Activated CD4-positive, alpha-beta T cell treated with anti-CD3 and anti-CD28 coated beads, Interleukin-2, Interleukin-6, amounts not matched to agents 100 ng/mL and 50 ng/mL, durations not matched to agents 16 hours and 8 hours (primary cell): ENCODE measurements at regions not wholly inside any gene's neighbourhood (a gene's known extent, or its start where the extent isn't known, plus 50 kb on each side); places are given as distances from the start of the nearest gene placed in this dataset.
"Not testable (repeated sequence)": the region's sequence is repeated elsewhere in the genome, so short reads cannot be mapped to it uniquely, and the experiment has no call there.

Source experiments
- DNase-seq: peaks from one replicate; pipeline ENCODE4 v3.0.0-alpha.2; 2020

DNA sequence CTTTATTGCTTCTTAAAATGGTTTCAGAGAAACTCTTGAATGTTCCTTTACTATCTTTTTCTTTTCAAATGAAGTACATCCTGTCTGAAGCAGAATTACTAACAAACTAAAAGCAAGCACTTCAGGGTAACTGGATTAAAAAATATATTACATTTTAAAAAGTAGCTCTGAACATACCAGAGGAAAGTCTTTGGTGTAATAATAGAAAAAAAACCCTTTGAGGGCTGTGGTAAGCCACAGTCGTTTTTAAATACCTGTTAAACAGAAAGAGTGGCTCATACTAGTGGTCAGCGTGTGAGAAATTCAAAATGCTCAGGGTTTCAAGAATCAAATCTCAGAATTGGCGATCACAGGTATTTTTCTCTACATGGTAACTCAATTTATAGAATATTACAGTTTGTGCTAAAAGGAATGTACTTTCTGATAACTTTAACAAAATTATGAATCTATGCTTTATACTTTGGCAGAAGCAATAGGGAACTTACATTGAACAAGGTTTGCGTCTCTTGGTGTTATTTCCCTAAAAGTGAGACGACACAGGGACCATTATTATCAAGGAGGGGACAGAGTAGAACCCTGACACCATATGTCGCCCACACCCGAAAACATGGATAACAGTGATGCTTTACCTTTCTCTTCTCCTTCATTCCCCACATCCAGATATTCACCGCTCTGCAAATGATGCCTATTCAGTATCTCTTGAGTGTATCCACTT lies 97.0 kb upstream of the DPH5 start:
- DNase-seq: peak; percentile 55

DNA sequence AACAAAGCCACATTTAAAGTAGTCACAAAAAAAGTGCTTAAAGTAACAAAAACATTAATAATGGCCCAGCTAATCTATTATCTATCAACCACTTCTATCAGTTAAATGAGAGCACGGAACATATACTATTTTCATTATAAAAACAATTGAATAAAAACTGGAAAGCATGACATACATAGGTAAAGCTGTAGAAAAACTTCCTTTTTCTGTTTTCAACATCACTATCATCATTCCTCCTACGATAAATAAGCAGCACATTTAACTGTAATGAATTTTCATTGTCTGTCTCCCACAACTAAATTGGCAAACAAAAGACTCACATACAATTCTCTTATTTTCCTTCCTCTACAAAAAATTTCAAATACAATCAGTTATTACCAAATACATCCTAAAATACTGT lies 96.4 kb upstream of the DPH5 start:
- no peak for DNase-seq

DNA sequence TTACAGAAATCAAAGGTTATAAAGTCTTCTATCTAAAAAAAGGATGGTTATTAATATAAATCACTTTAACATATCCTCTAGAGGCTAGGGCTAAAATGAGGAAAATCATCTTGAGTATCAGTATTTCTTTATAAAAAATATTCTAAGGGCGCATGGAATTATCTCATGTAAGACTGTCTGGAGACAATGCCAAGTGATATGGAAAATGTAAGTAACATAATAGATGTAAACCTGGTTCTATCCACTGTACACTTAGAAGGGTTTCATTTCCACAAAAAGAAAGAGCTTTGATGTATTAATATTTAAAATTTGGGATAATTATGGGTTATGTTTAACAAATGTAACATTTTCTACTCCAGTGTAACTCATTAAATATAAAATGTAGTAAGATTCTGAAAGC lies 95.9 kb upstream of the DPH5 start:
- DNase-seq: no peak

DNA sequence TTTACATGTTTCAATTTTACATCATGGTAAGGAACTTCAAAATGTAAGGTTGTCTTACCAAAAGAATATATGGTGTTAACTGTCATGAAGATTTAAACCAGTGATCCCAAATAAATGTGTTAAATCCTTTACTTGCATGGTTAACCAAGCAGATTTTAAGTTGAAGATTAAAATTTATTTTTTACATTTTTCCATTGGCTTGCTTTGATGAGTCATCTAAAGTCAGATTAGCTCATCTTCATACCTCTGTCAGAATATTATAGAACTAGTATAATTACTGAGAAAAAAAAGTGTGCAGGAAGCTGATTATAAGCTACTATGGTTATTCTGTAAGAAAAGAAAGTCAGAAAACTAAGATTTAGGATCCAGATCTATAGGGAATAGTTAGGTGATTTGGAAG lies 95.3 kb upstream of the DPH5 start:
- no peak for DNase-seq

DNA sequence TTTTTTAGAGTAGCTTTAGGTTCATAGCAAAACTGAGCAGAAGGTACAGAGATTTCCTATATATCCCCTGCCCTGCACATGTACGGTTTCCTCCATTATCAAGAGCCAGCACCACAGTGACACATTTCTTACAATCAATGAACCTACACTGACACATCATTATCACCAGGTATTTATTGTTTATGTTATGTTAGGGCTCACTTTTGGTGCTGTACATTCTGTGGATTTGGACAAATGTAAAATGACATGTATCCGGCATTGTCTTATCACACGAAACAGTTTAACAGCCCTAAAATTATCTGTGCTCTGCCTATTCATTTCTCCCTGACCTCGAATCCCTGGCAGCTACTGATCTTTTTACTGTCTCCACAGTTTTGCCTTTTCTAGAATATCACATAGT lies 93.7 kb upstream of the DPH5 start:
- no peak for DNase-seq

DNA sequence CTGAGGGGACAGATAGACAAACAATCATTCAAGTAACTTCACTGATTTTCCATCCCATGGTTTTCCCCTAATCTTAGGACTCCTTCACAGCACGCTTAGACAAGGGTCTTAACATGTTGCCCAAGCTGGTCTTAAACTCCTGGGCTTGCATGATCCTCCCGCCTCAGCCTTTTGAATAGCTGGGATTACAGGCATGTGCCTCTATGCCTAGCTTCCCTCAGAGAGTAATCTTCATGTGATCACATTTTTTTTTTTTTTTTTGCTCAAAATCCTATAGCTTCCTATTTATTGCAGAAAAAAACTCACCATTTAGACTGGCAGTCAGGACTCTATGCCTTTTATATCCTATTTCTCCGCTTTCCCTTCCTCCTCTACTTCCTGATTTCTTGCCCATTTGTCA lies 90.4 kb upstream of the DPH5 start:
- DNase-seq: no peak

DNA sequence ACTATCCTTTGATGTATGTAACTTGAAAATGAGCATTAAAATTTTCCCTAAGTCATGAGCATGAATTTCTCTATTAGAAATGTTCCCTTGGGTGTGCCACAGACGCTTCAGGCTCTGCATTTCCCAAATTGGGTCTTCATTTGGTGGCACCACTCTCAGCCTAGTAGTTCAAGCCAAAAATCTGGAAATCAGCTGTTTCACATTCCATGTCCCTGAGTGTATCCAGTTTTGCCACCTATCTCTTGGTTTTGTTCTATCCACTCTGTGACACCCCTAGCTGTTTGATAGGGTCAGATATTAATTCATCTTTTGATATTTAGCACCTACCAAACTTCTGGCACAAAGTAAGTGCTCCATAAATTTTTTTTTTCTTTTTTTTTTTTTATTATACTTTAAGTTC lies 89.5 kb upstream of the DPH5 start:
- DNase-seq: no peak

DNA sequence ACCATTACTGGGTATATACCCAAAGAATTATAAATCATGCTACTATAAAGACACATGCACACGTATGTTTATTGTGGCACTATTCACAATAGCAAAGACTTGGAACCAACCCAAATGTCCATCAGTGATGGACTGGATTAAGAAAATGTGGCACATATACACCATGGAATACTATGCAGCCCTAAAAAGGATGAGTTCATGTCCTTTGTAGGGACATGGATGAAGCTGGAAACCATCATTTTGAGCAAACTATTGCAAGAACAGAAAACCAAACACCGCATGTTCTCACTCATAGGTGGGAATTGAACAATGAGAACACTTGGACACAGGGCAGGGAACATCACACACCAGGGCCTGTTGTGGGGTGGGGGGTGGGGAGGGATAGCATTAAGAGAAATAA lies 88.5 kb upstream of the DPH5 start:
- DNase-seq: not testable (repeated sequence)

DNA sequence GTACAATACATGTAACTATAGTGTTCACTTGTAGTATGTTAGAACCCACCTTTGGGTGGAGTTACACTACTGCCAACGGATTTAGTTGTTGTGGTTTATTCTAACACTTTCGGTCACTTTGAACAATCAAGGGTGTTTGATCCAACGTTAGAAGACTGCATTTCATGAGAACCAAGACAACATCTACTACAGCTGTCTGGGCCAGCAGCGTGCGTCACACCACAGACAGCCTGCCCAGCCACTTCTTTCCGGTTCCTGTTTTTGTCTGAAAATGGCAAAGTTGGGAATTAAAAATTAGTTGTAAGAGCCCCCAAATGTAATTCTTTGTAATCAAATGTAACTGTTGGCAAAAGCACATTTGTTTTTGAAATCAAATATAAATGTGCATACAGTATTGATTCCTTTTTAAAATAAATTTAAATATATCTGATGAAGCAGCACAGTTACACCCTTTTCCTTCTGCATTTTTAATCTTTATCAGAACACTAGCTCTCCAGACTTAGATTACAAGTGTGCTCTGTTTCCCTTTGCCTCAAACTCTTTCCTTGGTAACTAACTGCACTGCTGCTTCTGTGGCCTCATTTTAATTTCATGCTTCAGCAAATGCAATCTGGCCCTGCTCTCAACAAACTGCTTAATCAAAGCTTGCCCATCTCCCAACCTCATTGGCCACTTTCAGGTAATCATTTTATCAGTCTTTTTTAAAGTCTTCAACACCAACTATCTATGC lies 86.6 kb upstream of the DPH5 start:
- DNase-seq: peak; percentile 66

DNA sequence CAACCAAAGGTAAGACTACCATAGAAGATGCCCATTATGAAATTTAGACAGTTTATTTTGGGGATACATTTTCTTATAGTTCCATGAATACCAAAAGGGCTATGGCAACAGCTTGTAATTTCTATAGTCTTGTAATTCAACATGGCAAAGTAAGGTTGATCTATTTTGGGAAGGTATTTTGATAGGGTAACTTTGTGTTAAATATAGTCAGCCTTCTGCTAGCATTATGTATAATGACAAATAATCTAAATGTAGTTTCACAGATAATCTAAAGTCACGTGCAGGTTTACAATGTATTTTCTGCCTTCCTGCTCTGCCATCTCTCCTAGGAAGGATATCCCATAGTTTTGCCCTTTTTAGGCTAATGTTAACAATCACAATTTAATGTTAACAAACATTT lies 85.9 kb upstream of the DPH5 start:
- DNase-seq: no peak

DNA sequence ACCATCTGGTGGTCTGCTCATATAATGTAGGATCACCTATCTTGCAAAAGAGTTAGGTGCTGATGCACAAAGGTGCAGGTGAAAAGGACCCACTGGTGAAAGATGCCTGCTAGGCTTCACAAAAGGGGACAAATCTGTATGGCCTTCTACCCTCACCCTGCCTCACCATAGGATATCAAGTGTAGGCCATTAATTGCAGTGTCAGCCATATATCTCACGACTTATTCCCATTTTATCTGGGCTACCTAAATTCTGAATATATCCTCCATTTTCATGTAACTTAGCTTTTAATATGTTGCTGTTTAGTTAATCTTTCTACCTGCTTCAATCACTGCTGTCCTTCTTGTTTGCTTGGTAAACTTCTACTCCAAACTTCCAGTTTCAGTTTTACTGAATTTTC lies 84.2 kb upstream of the DPH5 start:
- no peak for DNase-seq

DNA sequence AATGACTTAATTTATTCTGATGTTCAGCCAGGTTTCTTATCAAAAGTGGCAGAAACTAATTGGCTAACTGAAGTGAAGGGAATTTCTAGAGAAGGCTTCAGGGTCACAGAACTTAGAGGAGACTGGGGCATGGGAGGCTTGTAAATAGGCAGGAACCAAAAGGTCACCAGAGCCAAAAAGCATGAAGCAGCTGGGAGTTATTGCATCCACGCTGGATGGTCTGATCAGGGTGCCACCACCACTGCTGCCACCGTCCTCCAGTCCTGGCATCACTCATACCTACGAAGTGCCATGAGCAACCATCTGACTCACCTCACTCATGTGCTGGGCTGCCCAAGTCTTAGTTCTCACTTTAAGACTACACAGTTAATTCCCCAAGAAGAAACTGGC lies 82.5 kb upstream of the DPH5 start:
- no peak for DNase-seq

DNA sequence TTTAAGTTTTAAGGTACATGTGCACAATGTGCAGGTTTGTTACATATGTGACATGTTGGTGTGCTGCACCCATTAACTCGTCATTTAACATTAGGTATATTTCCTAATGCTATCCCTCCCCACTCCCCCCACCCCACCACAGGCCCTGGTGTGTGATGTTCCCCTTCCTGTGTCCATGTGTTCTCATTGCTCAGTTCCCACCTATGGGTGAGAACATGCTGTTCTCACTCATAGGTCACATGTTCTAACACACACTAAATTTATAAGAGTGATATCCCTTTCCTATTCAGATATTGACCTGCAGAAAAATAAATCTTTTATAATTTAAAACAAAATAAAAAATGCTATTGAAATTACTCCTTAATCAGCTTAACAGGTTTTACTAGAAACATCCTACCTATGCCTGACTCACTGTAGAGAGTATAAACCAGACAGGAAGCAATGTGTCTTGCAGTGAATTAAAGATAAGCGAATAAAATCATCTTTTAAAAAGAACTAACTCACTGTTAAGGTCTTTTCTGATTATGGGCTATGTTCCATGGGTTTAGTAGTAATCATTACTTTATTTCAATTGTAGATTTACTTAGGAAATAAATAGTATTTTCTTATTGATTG lies 82.0 kb upstream of the DPH5 start:
- no peak for DNase-seq

DNA sequence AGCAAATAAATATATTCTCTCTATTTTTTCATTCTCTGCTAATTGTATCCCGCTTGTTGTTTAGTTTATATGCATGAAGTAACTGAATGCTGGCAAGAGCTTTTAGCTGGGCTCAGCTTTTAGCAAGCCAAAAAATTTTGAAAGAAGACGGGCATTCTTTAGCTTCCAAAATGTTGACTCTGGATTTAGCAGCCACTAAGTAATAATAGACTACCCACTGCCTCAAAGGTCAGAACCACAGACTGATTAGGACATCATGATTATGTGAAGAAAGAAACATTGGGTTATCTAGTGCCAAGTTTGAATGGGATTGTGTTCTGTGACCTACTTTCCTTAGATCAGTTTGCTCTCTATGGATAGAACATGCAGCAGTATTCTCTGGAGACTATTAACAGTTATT lies 80.3 kb upstream of the DPH5 start:
- DNase-seq: no peak

DNA sequence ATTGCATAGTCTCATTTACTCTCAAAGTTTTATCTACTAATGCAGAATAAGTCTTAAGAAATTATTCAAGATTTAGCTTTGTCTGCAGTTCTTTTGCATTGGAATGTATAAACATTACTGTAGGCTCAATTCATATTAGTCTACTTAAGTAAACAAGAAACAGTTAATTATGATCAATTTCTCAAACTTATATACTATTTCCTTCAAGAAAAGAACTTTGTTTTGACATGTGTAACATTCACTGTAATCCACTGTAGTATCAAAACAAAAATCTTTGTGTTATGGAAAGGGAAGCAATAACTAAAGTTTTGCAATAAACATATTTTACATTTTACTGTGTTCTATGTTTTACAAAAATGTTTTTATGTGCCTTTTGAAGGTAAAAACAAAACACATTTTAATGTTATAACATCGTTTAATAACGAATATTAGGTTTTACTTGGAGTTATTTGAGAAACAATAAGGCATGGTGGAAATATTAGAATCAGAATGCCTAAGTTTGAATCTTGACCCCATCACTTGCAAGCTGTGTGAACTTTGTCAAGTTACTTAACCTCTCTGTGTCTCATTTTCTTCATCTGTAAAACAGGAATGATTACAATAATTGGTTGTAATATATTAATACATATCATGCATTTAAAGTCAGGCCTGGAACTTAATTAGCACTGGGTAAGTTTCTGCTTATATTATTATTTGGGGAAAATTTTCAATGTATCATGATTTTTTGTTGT lies 77.0 kb upstream of the DPH5 start:
- DNase-seq: no peak

DNA sequence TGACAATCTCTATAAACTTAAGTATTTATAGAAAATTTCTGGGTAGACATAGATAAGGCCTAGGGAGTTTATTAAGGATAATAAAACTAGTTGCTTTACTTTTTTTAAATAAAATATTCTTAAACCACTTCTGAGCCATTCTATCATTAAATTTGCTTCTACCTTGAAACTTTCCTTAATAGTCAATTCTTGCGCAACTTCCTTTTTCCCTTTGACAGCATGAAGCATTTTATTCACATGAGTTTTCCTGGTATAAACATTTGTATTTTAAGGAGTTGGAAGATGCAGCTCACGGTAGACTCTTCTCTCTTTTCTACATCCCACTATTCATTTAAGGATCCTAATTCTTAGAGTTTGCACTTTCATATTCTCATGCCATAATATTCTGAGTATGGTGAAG lies 75.8 kb upstream of the DPH5 start:
- no peak for DNase-seq

DNA sequence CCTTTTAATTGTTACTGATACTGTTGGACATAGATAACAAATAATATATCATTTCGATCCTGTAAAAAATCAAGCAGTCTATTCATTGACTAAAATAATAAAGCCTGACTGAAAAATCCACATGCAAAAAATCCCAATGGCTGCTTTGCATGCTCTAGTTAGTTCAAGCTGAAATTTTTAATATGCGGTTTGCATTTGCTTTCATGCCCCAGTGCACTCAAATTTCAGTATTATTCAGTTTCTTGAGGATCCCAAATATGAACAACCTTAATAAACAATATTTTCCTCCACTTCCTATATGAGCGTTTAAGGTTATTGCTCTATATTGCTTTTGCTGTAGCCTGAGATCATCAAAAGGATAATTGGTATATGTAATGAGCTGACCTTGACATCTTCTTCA lies 75.1 kb upstream of the DPH5 start:
- DNase-seq: no peak

DNA sequence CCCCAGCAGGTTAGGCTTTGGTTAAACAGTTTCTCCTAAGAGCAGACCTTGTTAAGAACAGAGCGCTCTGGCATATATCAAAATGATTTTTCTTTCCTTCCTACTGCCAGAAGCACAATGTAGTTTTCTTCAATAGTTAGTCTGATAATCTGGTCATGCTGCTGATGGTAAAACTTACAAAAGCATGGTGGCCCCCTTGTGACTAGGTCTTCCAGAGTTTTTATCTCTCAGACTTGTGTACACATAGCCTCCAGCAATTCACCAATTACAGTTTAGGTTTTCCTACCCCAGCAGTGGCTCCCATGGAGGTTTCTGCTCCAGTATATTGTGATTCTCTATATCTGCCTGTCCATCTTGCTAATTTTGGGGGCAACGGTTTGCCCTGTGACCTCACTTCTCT lies 73.3 kb upstream of the DPH5 start:
- no peak for DNase-seq

DNA sequence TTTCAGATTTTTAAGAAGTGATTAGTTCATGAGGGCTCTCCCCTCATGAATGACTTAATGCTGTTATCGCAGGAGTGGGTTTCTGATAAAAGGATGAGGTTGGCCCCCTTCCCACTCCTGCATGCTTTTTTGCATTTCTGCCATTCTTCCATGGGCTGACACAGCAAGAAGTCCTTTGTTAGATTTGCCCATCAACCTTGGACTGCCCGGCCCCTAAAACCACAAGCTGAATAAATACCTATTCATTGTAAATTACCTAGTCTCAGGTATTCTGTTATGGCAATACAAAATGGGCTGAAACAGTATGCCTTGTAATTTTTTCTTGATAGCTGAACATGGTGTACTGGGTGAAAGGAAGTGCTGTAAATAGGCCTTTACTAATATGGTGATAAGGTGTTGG lies 72.7 kb upstream of the DPH5 start:
- no peak for DNase-seq

DNA sequence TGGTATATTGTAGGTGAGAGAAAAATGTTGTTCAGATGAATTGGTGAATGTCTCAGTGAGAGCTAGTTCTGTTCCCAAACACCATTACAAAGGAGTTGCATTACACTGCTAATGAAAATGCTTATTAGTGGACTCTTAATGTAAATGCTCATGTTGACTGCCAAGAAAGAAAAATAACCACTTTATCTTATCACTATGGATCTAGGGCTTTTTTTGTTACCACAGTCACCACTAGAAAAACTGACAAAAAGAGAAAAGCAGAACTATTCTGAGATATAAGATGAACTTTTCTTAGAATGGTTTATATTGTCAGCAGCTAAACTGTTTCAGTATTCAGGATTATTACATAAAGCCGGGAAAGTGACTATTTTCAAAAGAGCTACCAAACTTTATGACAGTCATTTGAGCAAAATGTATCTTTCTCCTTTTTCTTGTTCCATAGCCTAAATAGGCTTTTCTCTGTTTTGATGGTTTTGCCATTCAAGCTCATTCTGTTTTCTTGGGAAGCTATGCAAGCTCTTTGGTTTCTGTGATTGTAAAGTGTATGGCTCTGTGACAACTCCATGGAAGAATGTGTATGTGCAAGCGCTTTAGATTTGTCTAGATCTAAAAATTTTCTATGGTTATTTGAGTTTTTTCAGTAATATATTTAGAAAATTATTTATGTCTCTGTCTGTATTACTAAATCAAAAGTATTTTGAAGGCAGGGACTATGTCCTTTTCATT lies 64.2 kb upstream of the DPH5 start:
- DNase-seq: no peak

DNA sequence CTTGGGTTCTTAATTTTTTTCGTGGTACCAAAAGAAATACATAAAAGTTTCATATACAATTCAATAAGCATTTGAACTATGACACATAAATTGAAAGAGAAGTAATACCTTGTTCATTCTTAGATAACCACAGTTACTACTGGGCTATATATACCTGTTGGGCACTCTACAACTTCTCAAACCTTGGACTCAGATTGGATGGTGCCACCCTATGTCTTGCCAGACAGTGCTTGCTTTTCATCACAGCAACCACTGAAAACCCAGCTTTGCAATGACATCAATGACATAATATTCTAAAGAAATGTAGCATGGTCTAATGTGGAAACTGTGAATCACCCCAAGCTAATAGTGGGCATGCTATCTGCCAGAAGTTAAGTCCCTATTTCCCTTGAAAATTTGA lies 62.8 kb upstream of the DPH5 start:
- no peak for DNase-seq

DNA sequence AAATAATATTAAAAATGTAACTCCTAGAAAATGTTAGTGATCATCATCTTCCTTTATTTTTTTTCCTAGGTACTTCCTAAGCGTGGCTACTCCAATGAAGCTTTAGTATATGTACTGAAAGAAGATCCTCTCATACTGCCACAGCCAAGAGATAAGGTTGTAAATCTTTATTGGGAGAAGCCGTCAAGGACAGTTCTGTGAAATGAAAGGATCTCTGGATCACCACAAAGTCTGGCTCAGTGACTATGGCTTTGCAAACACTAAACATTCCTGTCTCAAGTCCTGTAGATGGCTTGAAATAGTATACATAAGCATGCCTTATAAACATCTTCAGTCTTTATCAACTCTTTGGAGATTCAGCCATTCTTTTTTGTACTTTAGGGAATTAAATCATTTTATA lies 61.2 kb upstream of the DPH5 start:
- DNase-seq: no peak
